DMS153 treated with DMSO at 0.1 percent for 48 hours (cell line): ENCODE measurements at regions not wholly inside any gene's neighbourhood (a gene's known extent, or its start where the extent isn't known, plus 50 kb on each side); places are given as distances from the start of the nearest gene placed in this dataset.
"Not testable (repeated sequence)": the region's sequence is repeated elsewhere in the genome, so short reads cannot be mapped to it uniquely, and the experiment has no call there.

ENCODE experiments used
- DNase-seq: peaks from one replicate; lab custom pipeline; 2025; ENCODE audit not compliant: unreplicated experiment; lab: John Stamatoyannopoulos, UW

DNA sequence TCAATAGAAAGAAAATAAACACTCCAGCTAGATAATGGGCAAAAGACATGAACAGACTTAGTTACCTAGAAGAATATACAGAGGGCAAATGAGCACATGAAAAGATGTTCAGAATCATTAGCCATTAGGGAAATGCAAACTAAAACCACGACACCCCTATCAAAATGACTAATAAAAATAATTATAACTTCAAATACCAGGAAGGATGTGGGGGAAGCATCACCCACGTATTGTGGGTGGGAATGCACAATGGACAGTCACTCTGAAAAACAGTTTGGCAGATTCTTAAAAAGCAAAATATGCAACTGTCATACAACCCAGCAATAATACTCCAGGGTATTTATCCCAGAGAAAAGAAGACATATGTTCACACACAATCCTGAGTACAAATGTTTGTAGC lies 92.6 kb downstream of the DLL1 start:
- no peak for DNase-seq

DNA sequence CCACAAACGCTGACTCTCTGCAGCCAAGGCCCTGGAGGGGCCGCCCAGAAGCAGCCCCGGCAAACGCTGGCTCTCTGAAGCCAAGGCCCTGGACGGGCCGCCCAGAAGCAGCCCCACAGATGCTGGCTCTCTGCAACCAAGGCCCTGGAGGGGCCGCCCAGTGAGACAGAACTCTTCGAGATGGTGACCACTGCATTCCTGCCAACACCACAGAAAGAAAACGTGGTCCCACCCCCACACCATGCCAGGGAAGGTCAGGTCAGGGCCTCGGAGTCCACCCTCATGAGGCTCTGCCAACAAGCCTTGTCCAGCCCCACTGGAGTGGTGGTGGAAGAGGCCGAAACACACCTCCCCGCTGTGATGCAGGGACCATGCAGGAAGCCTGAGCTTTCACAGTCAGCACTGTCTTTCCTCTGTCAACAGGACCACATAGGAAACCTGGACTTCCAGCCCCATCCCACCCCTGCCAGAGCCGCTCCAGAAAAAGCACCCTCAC lies 97.5 kb downstream of the DLL1 start:
- DNase-seq = no peak

DNA sequence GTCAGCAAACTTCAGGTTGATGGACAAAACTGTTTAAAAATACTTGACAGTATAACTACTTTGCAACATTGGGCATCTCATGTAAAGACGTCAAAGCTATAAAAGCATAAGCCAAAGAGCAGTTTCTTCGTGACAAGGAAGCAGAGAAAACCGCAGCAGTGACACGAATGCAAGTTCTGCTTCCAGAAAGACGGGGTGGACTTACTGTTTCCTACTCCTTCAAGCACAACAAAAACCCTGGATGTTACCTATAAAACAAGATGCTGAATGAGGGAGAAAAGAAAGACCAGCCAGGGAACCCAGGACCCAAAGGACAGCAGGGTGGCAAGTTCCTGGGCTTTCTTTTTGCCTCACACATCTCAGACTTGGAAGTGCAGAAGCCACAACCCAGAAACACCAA lies 98.0 kb downstream of the DLL1 start:
- no peak for DNase-seq

DNA sequence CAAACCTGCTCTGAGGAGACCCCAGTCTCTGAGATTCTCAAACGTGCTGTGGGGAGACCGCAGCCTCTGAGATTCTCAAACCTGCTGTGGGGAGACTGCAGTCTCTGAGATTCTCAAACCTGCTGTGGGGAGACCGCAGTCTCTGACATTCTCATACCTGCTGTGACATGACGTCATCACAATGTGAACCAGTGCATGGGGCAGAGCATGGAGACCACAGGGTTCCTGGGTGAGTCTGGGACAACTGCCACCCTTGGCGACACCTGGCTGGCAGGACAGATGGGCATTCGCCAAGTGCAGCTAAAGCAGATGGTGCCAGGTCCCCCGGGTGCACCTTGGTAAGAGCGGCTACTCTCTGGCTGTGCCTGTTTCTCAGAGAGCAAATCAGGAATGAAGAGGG lies 98.8 kb downstream of the DLL1 start:
- not testable (repeated sequence) for DNase-seq

DNA sequence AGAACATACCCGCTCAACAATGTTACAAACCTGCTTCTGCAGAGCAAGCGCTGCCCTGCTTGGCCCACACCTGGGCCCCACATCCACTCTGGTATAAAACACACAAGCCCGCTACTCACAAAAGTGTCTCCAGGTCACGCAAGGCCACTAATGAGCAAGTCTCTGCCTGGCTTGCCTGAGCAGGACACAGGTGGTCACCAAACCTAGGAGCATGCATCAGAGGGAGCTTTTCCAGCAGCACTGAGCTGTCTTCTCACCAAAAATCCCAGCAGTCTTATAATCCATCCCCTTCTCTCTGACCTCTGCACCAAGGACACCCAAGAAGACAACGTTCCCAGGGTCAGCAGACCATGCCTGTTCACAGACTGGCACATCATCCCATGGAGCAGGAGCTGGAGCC lies 100.8 kb downstream of the DLL1 start:
- DNase-seq = no peak

DNA sequence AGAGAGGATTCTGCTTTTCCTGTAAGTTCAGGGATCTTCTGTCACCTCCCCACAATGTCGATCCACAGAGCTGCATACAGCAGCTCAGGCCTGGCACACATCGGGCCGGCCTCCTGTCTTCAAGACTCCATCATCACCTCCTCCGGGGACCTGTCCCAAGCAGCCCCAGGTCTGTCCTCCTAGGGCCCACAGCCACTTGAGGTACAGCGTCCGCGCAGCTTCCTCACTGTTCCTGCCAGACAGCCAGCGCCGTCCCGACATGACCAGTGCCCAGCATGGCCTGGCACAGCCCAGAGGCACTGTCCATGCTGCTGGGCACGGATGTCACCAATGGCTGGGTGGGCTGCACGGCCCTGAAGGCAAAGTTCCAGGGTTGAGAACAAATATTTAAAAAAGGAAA lies 101.6 kb downstream of the DLL1 start:
- no peak for DNase-seq

DNA sequence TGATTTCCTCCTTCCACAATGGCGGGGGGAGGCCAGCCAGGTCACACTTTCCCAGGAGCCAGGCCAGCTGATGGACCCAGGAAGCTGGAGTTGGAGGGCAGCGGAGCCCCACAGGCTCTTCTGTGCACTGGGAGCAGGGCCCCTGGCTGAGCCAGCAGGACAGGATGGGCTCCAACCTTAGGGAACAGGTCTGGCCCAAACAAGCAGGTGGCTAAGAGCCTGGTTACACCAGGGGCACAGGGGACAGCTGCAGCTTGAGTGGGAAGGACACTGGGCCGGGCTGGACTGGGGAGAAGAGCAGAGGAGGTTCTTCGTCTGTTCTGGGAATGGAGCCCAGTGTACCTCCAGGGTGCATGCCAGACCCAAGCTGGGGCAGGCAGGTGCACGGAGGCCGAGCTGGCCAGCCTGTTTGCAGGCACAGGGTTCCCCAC lies 102.3 kb downstream of the DLL1 start:
- DNase-seq = no peak

DNA sequence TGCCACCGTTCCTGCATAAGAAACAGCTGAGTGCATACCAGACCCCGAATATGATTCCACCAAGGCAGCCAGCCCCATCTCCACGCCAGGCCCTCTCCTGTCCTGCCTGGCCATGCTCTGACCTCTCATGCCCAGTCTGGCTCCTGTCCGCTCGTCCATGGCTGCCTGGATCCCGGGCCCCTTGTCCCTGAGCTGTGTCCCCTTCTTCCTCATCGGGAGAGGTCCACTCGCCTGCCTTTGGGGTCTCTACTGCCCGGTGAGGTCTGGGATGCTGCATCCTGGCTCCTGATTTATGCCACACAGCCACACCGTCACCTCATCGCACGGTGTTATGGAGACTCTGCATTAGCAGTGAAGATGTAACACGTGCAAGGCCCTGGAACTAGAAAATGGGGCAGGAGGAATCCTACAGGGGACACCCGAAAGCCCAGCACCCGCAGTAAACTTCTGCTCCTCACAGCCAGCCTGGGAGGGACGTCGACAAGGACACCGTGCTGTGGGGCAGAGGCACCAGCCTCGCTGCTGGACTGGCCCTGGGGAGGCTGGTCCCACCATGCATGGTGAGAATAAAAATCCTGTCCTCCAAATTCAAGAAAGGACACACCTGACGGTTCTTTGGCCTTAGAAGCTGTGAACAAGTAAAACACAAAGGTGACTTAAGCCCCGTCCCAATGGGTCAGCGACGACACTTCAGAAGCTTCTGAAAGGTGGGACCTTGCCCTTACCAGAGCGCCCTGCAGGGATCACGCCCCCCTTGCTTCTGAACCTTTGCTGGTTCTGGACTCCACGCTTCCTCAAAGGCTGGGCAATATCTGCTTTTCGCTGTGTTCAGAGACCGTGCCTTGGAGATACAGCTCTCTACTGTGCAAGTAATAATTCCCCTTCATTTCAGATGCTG lies 103.0 kb downstream of the DLL1 start:
- no peak for DNase-seq

DNA sequence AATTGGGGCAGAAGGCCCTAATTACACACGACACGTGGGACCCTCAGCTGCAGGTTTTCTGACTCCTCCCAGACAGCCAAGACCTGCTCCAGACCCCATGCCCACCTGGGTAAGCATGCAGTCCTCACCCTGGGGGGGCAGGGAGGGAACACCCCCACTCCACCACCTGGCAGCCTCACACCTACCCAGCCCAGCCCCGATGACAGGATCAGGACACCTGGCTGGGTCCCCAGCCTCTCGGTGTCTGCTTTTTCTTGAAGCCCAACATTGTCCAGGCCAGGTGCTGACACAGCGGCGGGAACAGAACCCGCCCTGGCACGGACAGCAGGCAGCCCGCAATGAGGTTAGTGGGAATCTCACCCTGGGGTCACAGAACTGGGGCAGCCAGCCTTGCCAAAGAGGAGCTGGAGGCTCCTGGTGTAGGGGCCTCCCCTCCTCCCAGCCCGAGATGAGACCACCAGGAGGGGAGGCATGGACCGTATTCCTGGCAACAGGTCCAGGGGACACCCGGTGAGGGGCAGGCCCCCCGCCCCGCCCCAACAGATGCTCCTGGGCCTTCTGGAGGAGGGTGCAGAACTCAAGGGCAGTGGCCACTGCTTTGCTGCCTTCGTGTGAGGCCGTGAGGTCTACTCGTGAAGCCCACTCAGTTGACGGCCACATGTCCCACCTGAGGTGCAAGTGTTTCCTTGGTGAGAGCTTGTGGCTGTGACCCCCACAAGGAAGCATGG lies 103.8 kb downstream of the DLL1 start:
- no peak for DNase-seq

DNA sequence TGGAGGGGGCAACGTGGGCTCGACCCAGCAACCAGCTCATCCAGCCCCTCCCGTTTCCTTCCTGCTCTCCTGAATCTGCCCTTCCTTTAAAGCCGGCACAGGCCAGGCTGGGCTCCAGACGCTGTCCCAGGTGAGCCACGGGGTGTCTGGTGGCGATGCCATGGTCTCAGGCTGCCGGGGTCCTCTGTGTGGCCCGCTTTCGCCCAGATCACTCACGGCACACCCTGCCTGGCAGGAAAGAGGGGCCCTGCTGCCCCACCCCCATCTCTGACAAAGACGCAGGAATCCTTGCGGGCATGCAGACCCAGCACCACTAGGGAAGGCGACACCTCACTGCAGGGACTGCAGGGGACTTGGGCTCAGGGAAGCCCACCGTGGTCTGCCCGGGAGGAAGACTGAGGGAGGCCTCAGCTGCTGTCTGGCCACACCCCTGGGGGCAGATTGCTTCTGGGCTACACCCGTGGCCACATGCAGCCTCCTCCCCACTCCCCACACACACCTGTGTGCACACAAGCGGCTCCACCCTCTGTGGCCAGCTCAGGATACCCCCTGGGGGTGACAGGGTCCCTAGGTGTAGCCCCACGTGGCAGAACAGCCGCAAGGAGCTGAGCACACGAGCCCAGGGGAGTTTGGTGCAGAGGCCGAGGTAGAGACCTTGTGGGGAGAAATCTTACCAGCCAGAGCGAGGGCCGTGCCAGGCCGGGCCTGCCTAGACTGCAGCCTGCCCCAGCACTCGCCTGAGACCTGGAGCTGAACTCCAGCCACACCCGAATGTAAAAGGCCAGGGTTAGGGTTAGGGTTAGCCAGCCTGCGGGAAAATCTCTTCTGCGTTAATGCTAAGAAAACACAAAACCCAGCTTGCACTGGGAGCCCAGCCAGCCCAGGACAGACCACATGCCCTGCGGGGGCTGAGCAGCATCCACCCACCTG lies 104.6 kb downstream of the DLL1 start:
- no peak for DNase-seq

DNA sequence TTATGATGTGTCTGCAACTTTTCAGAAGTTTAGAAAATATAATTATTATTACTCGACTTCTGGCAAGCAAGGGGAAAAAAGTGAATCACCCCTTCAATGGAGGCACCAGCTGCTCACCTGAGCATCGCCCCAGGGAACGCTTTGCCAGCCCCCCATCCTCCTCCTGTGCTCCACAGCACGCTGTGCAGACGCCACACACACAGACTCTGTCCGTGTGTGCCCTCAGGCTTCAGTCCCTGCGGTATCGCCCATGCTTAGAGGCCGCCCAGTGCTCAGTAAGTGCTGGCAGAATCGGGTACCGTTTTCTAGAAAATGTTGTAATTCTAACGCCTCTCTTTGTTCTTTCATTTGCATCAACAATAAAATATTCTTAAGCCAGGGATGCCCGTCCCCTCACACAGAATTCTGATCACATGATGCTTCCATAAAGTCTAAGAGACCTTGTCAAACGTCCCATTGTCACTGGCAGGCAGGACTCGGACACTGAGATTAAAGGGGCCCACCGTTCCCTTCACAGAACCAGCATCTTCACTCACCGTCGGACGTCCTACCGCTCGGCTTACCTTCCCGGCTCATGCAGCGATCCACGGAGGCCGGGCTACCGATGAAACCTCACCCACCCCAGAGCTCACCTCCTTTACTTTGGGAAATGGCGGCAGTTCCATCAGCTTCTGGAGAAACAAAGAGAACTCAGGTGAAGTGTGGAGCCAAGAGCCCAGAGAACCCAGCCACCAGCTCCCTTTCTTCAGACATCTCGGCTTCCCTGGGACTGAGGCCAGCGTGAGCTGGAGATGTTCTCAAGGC lies 105.5 kb downstream of the DLL1 start:
- DNase-seq = no peak

DNA sequence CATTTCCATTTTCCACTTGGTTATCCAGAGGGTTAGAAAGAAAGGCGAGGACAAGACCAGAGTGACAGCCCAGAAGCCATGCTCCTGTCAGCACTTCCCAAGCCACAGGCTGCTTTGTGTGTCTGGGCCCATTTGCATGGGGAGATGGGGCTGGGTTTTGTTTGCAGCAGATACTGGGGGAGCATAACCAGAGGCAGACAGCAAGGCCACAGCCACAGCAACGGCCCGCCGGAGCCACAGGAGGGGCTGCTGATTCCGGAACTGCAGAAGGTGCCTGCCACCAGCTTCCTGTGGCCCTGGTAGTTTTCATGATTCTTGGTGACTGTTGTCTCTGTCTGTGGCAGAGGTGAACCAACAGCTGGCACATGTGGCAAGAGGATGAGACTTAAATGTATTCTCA lies 106.6 kb downstream of the DLL1 start:
- no peak for DNase-seq

DNA sequence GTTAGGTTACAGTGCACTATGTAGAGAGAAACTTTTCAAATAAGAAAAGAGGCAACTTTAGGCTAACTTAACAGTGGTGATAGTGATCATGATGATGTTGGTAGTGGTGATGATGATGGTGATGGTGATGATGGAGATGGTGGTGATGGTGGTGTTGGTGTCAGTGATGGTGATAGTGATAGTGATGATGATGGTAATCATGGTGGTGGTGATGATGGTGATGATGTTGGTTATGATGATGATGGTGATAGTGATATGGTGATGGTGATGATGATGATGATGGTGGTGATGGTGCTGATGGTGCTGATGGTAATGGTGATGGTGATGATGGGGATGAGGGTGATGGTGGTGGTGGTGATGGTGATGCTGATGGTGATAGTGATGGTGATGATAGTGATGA lies 107.4 kb downstream of the DLL1 start:
- DNase-seq = no peak

DNA sequence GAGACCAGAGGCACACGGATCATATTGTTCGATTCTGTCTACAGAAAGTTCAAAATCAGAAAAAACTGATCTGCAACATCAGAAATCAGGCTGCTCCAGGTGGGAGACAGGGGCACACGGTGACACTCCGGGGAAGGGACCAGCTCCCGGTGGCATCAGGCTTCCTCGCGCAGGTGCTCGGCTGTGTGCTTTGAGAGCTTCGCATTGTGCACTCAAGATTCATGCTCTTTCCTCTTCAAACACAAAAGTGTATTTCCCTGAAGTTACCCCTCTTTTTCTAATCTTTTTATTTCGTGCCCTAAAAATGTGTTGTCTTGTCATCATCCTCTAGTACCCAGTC lies 108.1 kb downstream of the DLL1 start:
- DNase-seq = no peak

DNA sequence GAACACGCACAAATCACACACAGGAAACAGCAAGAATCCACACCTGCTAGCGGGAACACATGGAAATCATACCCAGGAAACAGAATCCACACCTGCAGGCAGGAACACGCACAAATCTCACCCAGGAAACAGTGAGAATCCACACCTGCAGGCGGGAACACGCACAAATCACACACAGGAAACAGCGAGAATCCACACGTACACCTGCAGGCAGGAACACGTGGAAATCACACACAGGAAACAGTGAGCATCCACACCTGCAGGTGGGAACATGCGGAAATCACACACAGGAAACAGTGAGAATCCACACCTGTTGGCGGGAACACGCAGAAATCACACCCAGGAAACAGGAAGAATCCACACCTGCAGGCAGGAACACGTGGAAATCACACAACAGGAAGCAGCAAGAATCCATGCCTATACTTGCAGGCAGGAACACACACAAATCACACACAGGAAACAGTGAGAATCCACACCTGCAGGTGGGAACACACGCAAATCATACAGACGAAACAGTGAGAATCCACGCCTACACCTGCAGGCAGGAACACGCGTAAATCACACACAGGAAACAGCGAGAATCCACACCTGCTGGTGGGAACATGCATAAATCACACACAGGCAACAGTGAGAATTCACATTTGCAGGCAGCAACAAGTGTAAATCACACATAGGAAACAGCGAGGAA lies 108.6 kb downstream of the DLL1 start:
- DNase-seq = no peak

DNA sequence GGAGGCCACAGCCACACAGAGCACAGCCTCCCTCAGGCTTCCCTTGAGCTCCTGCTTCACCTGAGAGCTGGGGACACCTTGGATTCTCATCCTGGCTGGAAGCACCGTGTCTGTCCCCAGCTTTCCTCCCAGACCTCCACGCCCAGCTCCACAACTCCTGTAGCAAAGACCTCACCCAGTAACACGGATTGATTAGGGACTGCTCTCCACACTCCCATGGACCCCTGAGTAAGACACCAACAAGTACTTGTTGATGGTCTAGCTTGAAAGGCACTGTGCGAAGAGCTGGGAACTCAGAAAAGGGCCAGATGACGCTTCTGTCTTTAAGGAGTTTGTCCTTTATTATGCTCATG lies 109.6 kb downstream of the DLL1 start:
- no peak for DNase-seq

DNA sequence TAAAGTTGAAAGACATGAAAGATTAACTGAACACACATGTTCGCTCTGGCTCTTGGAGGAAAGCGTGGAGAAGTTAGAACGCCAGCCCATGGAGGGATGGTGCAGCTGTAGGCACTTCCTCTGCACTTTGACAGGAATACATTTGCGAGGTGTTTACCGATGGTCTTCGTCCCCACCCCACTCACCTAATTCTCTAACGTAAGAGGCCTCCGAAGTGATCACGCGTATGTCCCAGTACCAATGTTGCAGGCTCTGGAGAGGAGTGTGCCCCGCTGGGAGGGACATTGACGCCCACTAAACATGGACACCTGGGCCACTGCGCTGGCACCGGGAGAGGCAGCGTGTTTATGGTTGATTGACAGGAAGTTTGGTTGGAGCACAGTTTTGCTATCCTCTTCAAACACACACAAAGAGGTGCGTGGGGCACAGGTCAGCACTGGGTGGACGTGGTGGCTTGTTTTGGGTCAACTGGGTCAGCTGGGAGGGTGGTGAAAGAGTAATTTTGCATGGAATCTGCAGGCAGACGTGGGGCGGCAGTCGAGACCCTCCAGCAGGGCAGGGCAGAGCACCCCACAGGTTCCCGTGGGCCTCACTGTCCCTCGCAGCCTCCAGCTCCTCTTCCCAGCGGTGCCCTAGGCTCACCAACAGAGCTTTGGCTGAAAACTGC lies 110.1 kb downstream of the DLL1 start:
- DNase-seq = no peak

DNA sequence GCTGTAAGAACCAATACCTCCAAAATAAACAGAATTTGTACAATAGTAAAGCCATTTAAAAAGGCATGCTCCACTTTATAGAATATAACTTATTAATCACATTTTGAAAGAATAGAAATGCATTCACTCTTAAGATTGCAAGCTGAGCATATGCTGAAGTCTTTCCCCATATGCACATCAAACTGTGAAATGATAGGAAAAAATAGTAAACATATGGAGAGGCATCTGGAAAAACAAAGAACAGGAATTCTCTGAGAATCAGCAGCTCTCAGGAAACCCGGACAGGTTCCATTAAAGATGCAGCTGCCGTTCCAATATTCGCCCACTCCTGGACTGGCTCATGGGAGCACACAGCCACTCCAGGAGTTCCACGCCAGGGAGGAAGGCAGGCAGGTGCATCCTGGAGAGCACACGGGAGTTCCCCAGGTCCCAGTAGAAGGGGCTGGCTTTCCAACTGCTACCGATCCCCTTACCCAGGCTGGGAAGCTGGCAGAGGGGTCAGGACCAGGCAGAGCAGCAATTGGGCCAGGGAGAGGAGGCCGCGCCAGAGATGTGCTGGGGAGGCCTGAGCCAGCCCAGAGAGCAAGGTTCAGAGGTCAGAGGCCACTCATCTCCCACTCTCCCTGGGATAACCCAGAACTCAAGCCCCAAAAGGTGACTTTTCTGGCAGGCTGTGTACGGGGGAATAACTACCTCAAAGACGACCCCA lies 111.1 kb downstream of the DLL1 start:
- peak; percentile 21 for DNase-seq
